HG02870 (cell line): ENCODE measurements at regions not wholly inside any gene's neighbourhood (a gene's known extent, or its start where the extent isn't known, plus 50 kb on each side); places are given as distances from the start of the nearest gene placed in this dataset.
"Not testable (repeated sequence)": the region's sequence is repeated elsewhere in the genome, so short reads cannot be mapped to it uniquely, and the experiment has no call there.

Experiments
- ATAC-seq: cut with Tn5 transposase; IDR thresholded peaks from one replicate; pipeline ENCODE4 v1.9.1; 2021; ENCODE audit warnings: mild to moderate bottlenecking, moderate library complexity; ENCODE audit not compliant: unreplicated experiment

GRCh38 chr1:146292940-146293936 lies 64.4 kb upstream of the NOTCH2NLA start:
- peak; percentile 56 for ATAC-seq

- not testable (repeated sequence) for ATAC-seq
Observed at GRCh38 chr1:146292424-146292823, 63.6 kb upstream of the NOTCH2NLA start.

GRCh38 chr1:146287881-146288280 lies 59.1 kb upstream of the NOTCH2NLA start:
- not testable (repeated sequence) for ATAC-seq

GRCh38 chr1:146284760-146285159 lies 55.9 kb upstream of the NOTCH2NLA start:
- peak; percentile 44 for ATAC-seq

- not testable (repeated sequence) for ATAC-seq
Observed at GRCh38 chr1:146283527-146283880, 54.7 kb upstream of the NOTCH2NLA start.

- ATAC-seq: peak; percentile 69
Observed at GRCh38 chr1:146282807-146283526, 54.1 kb upstream of the NOTCH2NLA start.

GRCh38 chr1:146281522-146281921 lies 52.7 kb upstream of the NOTCH2NLA start:
- not testable (repeated sequence) for ATAC-seq

- peak; percentile 3 for ATAC-seq
Observed at GRCh38 chr1:146278758-146279157, 49.9 kb upstream of the NOTCH2NLA start.
